HG03280 (cell line): ENCODE measurements at regions not wholly inside any gene's neighbourhood (a gene's known extent, or its start where the extent isn't known, plus 50 kb on each side); places are given as distances from the start of the nearest gene placed in this dataset.
"Not testable (repeated sequence)": the region's sequence is repeated elsewhere in the genome, so short reads cannot be mapped to it uniquely, and the experiment has no call there.

Source experiments
- ATAC-seq: cut with Tn5 transposase; IDR thresholded peaks from one replicate; pipeline ENCODE4 v1.9.1; 2021; ENCODE audit warnings: mild to moderate bottlenecking, moderate library complexity; ENCODE audit not compliant: unreplicated experiment

GRCh38 chr4:164531336-164531735 is 222.6 kb upstream of the SMIM31 start:
- ATAC-seq: no peak

GRCh38 chr4:164536814-164537213 is 217.1 kb upstream of the SMIM31 start:
- ATAC-seq: no peak

GRCh38 chr4:164538097-164538496 is 215.8 kb upstream of the SMIM31 start:
- no peak for ATAC-seq

GRCh38 chr4:164540987-164541386 is 212.9 kb upstream of the SMIM31 start:
- no peak for ATAC-seq

- ATAC-seq: no peak
Measured at GRCh38 chr4:164542431-164542830, 211.5 kb upstream of the SMIM31 start.

GRCh38 chr4:164550989-164551712 is 202.8 kb upstream of the SMIM31 start:
- ATAC-seq: no peak

GRCh38 chr4:164551713-164552040 is 202.3 kb upstream of the SMIM31 start:
- no peak for ATAC-seq

GRCh38 chr4:164571593-164572390 is 182.1 kb upstream of the SMIM31 start:
- ATAC-seq: no peak

GRCh38 chr4:164572877-164573279 is 181.1 kb upstream of the SMIM31 start:
- ATAC-seq: no peak

- no peak for ATAC-seq
Measured at GRCh38 chr4:164575861-164576260, 178.1 kb upstream of the SMIM31 start.

- ATAC-seq: no peak
Measured at GRCh38 chr4:164579270-164579942, 174.5 kb upstream of the SMIM31 start.

GRCh38 chr4:164591666-164592065 is 162.3 kb upstream of the SMIM31 start:
- ATAC-seq: no peak

- no peak for ATAC-seq
Measured at GRCh38 chr4:164595751-164596150, 158.2 kb upstream of the SMIM31 start.

- no peak for ATAC-seq
Measured at GRCh38 chr4:164596318-164596878, 157.5 kb upstream of the SMIM31 start.

GRCh38 chr4:164596927-164597326 is 157.0 kb upstream of the SMIM31 start:
- ATAC-seq: no peak

GRCh38 chr4:164601653-164602052 is 152.3 kb upstream of the SMIM31 start:
- no peak for ATAC-seq

- ATAC-seq: not testable (repeated sequence)
Measured at GRCh38 chr4:164605791-164606190, 148.1 kb upstream of the SMIM31 start.

- peak; percentile 94 for ATAC-seq
Measured at GRCh38 chr4:164606478-164606877, 147.5 kb upstream of the SMIM31 start.

- ATAC-seq: no peak
Measured at GRCh38 chr4:164613256-164613655, 140.7 kb upstream of the SMIM31 start.

- ATAC-seq: no peak
Measured at GRCh38 chr4:164613792-164614191, 140.1 kb upstream of the SMIM31 start.

GRCh38 chr4:164614329-164614728 is 139.6 kb upstream of the SMIM31 start:
- ATAC-seq: no peak

GRCh38 chr4:164614999-164615398 is 138.9 kb upstream of the SMIM31 start:
- ATAC-seq: no peak
